Ectodermal cell (in vitro differentiated cells): ENCODE measurements at regions not wholly inside any gene's neighbourhood (a gene's known extent, or its start where the extent isn't known, plus 50 kb on each side); places are given as distances from the start of the nearest gene placed in this dataset.

Source experiments
- H3K27ac ChIP-seq: 2 replicates; pipeline ENCODE4 v1.7.0; 2013; ENCODE audit warnings: mild to moderate bottlenecking, low read depth, low read length; ENCODE audit not compliant: insufficient read depth, poor library complexity, severe bottlenecking
- H3K27me3 ChIP-seq: 2 replicates; pipeline ENCODE4 v1.7.0; 2013; ENCODE audit warnings: mild to moderate bottlenecking, low read length; ENCODE audit not compliant: insufficient read depth, control insufficient read depth, poor library complexity, severe bottlenecking
- H3K36me3 ChIP-seq: one replicate; pipeline ENCODE4 v1.7.0; 2013; ENCODE audit warnings: low read length; ENCODE audit not compliant: control insufficient read depth, insufficient read depth
- H3K4me1 ChIP-seq: one replicate; pipeline ENCODE4 v1.7.0; 2013; ENCODE audit warnings: low read length; ENCODE audit not compliant: control insufficient read depth, insufficient read depth
- H3K4me3 ChIP-seq: 2 replicates; pipeline ENCODE4 v1.7.0; 2013; ENCODE audit warnings: low read depth, low read length, control low read depth; ENCODE audit not compliant: insufficient read depth
- H3K9me3 ChIP-seq: 2 replicates; pipeline ENCODE4 v1.7.0; 2013; ENCODE audit warnings: mild to moderate bottlenecking, low read length, moderate library complexity; ENCODE audit not compliant: control insufficient read depth
- WGBS, 2 experiments: methylation state at CpG; one replicate each; pipeline ENCODE4 v1.1.7; 2013; ENCODE audit warnings: missing lambda C conversion rate in 2 of 2; 5-methylcytosine and 5-hydroxymethylcytosine counted together

DNA sequence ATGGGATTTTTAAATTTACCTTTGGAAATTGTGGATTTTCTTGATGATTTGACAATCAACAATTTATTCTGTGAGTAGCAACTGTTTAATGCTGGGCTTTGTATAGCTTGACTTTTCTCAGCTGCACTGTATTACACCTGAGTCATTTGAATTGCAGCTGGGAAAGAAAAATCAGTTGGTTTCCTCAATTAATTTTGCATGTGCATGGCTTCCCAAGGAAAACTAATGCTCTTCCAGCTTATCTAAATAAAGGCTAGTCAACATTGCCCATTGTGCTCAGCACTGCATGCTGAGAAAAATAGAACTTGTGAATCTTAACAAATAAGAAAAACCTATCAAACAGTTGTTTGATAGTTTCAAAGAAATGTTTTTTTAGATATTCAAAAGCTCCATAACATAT lies 268.3 kb upstream of the CDH20 start:
- no peak overlapping the region for H3K27ac ChIP-seq
- H3K36me3 ChIP-seq, result no peaks in the 10 kb centered on the region
- H3K27me3 ChIP-seq, result no peaks in the 10 kb centered on the region
- H3K4me1 ChIP-seq, result no peaks in the 10 kb centered on the region
- H3K9me3 ChIP-seq, result no peaks in the 10 kb centered on the region
- no peak overlapping the region for H3K4me3 ChIP-seq

DNA sequence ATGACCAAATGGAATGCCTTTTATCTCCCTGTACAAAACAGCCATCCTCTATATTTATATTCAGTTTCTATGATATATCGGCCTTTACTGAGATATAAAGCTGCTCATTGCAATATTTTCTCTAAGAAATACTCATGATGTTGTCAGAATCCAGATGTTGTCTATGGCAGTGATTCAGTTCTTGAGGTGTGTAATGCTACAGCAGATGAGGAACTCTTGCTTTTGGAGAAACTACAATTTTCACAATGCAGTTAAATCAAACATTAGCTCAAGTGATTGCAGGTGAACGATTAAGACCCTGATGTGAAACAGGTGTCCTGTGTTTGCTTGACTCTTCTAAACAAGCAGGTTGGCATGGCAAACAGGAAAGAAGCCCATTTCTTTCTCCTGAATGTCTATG lies 256.2 kb upstream of the CDH20 start:
- Histone ChIP-seq H3K27me3 (no peaks in the 10 kb centered on the region), H3K9me3 (no peaks in the 10 kb centered on the region), H3K27ac (no peak overlapping the region), H3K36me3 (no peaks in the 10 kb centered on the region), H3K4me1 (no peaks in the 10 kb centered on the region), H3K4me3 (no peak overlapping the region)
- 94 to 100% methylated on average over 1 to 2 of the region's 2 CpGs for WGBS, 2 experiments

- 94 to 100% methylated on average over 3 of the region's 3 CpGs for WGBS, 2 experiments
Observed at GRCh38 chr18:61079714-61080113, 253.5 kb upstream of the CDH20 start.

DNA sequence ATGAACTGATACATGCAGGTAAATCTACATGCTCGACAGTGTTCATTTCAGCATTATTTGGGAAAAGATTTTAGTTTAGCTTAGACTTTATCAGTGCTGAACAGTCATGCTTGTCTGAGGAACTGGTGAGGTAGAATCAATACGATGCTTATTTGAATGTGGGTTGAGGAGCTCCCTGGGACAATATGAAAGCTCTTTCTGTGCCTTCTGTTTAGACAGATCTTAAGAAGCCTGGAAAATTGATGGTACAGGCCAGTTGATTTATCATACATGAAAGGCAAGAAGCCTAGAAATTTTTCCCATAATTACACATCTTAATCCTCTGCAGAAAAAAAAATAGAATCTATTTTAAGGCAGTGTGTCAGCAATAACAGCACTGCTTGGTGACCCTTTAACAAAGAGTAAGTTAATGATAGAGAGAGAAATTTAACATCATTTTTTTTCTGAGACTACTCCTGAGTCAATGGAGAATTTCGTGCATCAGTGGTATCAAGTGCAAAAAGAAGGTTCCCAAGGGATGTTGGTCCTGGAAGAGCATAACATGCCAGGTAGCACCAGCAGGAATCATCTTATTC lies 252.2 kb upstream of the CDH20 start:
- WGBS, 2 experiments, result 93 to 95% methylated on average over 3 of the region's 3 CpGs
- Histone ChIP-seq H3K36me3 (no peaks in the 10 kb centered on the region), H3K27me3 (no peaks in the 10 kb centered on the region), H3K4me1 (no peaks in the 10 kb centered on the region), H3K9me3 (no peaks in the 10 kb centered on the region), H3K4me3 (no peak overlapping the region), H3K27ac (no peak overlapping the region)

More at GRCh38 chr18:61079714-61080113, 253.5 kb upstream of the CDH20 start:
- no peak overlapping the region for H3K4me3 ChIP-seq
- H3K27ac ChIP-seq, result no peak overlapping the region
- H3K27me3 ChIP-seq, result no peaks in the 10 kb centered on the region
- no peaks in the 10 kb centered on the region for H3K36me3 ChIP-seq
- H3K9me3 ChIP-seq, result no peaks in the 10 kb centered on the region
- H3K4me1 ChIP-seq, result no peaks in the 10 kb centered on the region

DNA sequence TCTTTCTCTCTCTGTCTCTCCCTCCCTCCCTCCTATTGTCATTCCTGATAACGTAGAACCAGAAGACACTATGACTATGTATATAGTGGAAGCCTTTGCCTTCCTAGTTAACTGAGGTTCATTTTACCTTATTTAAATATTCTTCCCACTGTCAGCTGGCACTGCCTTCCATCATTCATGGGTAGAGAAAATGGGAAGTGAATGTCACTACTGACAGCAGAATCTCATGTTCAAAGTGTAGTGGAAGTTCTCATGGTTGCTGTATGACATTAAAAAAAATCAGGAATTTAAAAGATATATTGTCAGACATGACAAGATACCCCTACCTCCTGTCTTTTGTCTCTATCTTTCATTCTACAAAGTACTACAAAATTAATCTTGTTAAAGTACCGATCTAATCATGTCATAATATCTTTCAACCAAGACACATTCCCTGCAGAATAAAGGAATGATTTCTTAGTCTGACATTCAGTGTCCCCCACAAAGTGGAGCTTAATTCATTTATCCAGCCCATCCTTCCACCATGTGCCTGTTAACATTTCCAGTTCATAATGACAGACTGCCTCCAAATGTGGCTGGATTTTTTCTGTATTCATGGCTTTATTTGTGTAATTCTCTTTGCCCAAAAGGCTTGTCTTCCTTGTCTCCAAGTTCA lies 250.1 kb upstream of the CDH20 start:
- Histone ChIP-seq H3K4me1 (no peaks in the 10 kb centered on the region), H3K9me3 (no peaks in the 10 kb centered on the region), H3K27me3 (no peaks in the 10 kb centered on the region), H3K27ac (no peak overlapping the region), H3K36me3 (no peaks in the 10 kb centered on the region), H3K4me3 (no peak overlapping the region)
- 93 to 98% methylated on average over 1 of the region's 2 CpGs for WGBS, 2 experiments

DNA sequence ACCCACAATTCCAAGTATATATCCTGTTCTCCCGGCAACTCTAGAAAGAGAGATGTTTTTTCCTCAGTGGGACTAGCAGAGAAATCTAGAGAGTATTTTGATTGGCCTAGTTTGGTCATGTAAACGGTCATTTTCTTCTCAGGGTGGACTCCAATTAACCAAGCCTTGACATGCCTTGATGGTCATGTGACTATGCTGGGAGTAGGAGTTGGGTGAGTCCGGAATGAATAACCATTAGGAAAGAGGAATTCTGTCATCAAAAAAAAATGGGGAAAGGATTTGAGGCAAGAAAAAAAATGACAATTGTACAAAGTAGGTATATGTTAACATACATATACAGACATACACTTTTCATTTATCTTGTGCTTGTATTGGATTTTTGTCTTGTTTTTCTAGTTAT lies 248.2 kb upstream of the CDH20 start:
- WGBS, 2 experiments, result 93 to 96% methylated on average over 3 of the region's 3 CpGs

GRCh38 chr18:61085761-61086160 lies 247.5 kb upstream of the CDH20 start:
- Histone ChIP-seq H3K27me3 (no peaks in the 10 kb centered on the region), H3K9me3 (no peaks in the 10 kb centered on the region), H3K36me3 (no peaks in the 10 kb centered on the region), H3K27ac (no peak overlapping the region), H3K4me1 (no peaks in the 10 kb centered on the region), H3K4me3 (no peak overlapping the region)

More for the DNA sequence above, 248.2 kb upstream of the CDH20 start:
- no peak overlapping the region for H3K27ac ChIP-seq
- no peak overlapping the region for H3K4me3 ChIP-seq
- H3K9me3 ChIP-seq, result no peaks in the 10 kb centered on the region
- H3K36me3 ChIP-seq, result no peaks in the 10 kb centered on the region
- no peaks in the 10 kb centered on the region for H3K4me1 ChIP-seq
- no peaks in the 10 kb centered on the region for H3K27me3 ChIP-seq

DNA sequence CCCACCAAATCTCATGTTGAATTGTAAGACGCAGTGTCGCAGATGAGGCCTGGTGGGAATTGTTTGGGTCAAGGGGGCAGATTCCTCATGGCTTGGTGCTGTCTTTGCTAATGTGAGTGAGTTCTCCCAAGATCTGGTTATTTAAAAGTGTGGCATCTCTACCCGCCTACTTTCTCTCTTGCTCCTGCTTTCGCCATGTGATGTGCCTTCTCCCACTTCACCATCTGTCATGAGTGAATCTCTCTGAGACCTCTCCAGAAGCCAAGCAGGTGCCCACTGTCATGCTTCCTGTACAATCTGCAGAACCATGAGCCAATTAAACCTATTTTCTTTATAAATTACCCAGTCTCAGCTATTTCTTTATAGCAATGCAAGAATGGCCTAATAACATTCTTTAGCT lies 246.6 kb upstream of the CDH20 start:
- Histone ChIP-seq H3K4me3 (no peak overlapping the region), H3K9me3 (no peaks in the 10 kb centered on the region), H3K36me3 (no peaks in the 10 kb centered on the region), H3K27ac (no peak overlapping the region), H3K27me3 (no peaks in the 10 kb centered on the region), H3K4me1 (no peaks in the 10 kb centered on the region)
- 91 to 93% methylated on average over 4 of the region's 4 CpGs for WGBS, 2 experiments

DNA sequence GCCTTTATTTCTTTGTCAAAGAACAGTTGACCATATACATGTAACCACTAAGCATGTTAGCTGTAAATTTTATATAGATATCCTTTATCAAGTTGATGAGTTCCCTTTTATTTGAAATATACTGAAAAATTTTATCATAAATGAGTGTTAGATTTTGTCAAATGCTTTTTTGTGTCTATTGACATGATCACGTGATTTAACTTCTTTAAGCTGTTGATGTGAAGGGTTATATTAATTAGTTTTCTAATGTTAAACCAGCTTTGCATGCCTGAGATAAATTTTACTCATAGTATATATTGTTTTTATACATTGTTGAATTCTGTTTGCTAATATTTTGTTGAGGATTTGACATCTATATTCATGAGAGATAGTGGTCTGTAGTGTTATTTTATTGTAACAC lies 241.9 kb upstream of the CDH20 start:
- no peaks in the 10 kb centered on the region for H3K4me1 ChIP-seq
- 92 to 100% methylated on average over 1 of the region's 1 CpG for WGBS, 2 experiments

GRCh38 chr18:61093965-61094364 lies 239.3 kb upstream of the CDH20 start:
- H3K27ac ChIP-seq, result no peak overlapping the region
- H3K9me3 ChIP-seq, result no peaks in the 10 kb centered on the region
- no peak overlapping the region for H3K4me3 ChIP-seq
- no peaks in the 10 kb centered on the region for H3K36me3 ChIP-seq
- H3K4me1 ChIP-seq, result no peaks in the 10 kb centered on the region
- H3K27me3 ChIP-seq, result no peaks in the 10 kb centered on the region
- 92 to 95% methylated on average over 1 of the region's 2 CpGs for WGBS, 2 experiments

More for the DNA sequence above, 241.9 kb upstream of the CDH20 start:
- no peaks in the 10 kb centered on the region for H3K27me3 ChIP-seq
- H3K36me3 ChIP-seq, result no peaks in the 10 kb centered on the region
- no peak overlapping the region for H3K27ac ChIP-seq
- H3K4me3 ChIP-seq, result no peak overlapping the region
- H3K9me3 ChIP-seq, result no peaks in the 10 kb centered on the region
